ENCODE measurements at regions not wholly inside any gene's neighbourhood (a gene's known extent, or its start where the extent isn't known, plus 50 kb on each side); places are given as distances from the start of the nearest gene placed in this dataset.

DNA sequence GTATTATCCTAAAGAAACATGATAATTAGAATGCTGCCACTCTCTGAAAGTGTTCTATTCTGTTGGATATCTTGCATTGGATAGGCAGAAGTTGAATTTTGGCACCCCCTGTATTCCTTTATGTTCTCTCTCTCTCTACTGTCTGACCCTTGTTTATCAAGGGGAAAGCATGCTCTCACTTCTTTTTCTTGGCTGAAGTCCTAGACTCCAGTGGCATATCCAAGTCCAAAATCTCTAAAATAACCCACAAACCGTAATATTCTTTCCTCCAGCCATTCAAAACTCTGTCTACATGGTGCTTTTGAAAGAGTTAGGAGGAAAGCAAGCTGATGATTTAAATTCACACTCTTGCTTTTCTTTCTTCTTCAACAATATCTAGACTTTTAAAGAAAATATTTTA lies 669.7 kb downstream of the TDRD15 start:
- no peak for TF ChIP-seq EZH2 (IDR thresholded peaks at IDR 0.05; ENCODE audit: low read length, missing control alignments)
- TF ChIP-seq CTCF (conservative IDR thresholded peaks at IDR 0.05 in 1 of 2, IDR thresholded peaks at IDR 0.05 in 1 of 2; ENCODE audit: low read depth in 1 of 2, low read length in 2 of 2), result no peak
